Activated naive CD8-positive, alpha-beta T cell (primary cell): ENCODE measurements at regions not wholly inside any gene's neighbourhood (a gene's known extent, or its start where the extent isn't known, plus 50 kb on each side); places are given as distances from the start of the nearest gene placed in this dataset.

ENCODE experiments used
- H3K27ac Mint-ChIP-seq: one replicate; pipeline ENCODE4 v1.8.0; 2021; ENCODE audit warnings: mixed read lengths
- H3K27me3 Mint-ChIP-seq: one replicate; pipeline ENCODE4 v1.8.0; 2021; ENCODE audit warnings: mixed read lengths
- H3K36me3 Mint-ChIP-seq: one replicate; pipeline ENCODE4 v1.8.0; 2021; ENCODE audit warnings: mixed read lengths
- H3K4me1 Mint-ChIP-seq: one replicate; pipeline ENCODE4 v1.8.0; 2021; ENCODE audit warnings: low read depth, mixed read lengths
- H3K4me3 Mint-ChIP-seq: one replicate; pipeline ENCODE4 v1.8.0; 2021; ENCODE audit warnings: mild to moderate bottlenecking, mixed read lengths
- H3K9me3 Mint-ChIP-seq: one replicate; pipeline ENCODE4 v1.8.0; 2021; ENCODE audit warnings: low read depth, mixed read lengths

DNA sequence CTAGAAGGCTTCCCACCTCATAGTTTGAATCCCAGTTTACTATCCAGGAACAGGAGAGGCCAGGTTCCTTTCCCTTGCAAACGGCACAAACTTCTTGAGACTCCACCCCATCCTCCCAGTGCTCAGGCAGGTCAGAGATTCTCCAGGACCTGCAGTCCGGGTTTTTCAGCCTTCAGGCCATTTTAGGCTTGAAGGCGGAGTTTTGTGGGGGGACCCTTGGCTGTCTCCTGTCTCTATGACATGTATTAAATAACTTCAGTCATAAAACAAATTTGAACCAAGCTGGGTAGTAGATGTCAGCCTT is 230.1 kb downstream of the NFATC2 start:
- Mint-ChIP-seq H3K4me3 (no peak overlapping the region), H3K9me3 (no peaks in the 10 kb centered on the region), H3K27ac (no peak overlapping the region), H3K27me3 (peaks cover 9% of the 10 kb centered on the region), H3K36me3 (no peaks in the 10 kb centered on the region), H3K4me1 (no peaks in the 10 kb centered on the region)

DNA sequence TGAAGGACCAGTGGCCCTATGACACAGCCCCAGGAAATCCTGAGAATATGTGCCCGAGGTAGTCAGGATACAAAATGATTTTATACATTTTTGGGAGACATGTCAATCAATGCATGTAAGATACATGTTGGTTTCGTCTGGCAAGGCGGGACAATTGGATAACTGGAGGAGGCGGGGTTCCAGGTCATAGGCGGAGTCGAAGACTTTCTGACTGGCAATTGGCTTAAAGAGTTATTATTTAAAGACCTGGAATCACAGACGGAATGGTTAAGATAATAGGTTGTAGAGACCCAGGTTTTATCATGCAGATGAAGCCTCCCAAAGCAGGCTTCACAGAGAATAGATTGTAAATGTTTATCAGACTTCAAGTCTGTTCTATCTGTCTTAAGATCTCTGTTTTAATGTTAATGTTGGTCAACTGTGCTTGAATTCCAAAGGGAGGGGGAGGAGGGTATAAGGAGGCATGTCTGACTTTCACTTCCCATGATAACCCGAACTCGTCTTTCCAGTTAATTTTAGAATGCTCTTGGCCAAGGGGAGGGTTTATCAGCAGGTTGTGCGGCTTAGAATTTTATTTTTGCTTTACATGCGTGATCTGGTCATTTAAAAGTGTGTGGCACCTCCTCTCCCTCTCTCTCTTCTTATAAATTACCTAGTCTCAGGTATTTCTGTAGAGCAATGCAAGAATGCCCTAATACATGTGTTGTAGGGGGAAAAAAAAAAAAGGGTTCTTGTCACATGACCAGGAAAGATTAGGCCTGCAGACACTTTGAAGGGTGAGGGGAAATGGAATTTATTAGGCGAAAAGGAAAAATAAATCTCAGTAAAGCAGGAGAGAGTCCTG is 230.7 kb downstream of the NFATC2 start:
- H3K9me3 Mint-ChIP-seq = no peaks in the 10 kb centered on the region
- no peak overlapping the region for H3K27ac Mint-ChIP-seq
- no peak overlapping the region for H3K4me3 Mint-ChIP-seq
- H3K27me3 Mint-ChIP-seq = peaks cover 9% of the 10 kb centered on the region
- H3K36me3 Mint-ChIP-seq = no peaks in the 10 kb centered on the region
- peaks cover 1% of the 10 kb centered on the region for H3K4me1 Mint-ChIP-seq

- H3K4me1 Mint-ChIP-seq = peaks cover 2% of the 10 kb centered on the region
- no peaks in the 10 kb centered on the region for H3K9me3 Mint-ChIP-seq
- H3K27me3 Mint-ChIP-seq = peaks cover 9% of the 10 kb centered on the region
- no peak overlapping the region for H3K4me3 Mint-ChIP-seq
- no peaks in the 10 kb centered on the region for H3K36me3 Mint-ChIP-seq
- H3K27ac Mint-ChIP-seq = no peak overlapping the region
Measured at GRCh38 chr20:51310216-51310615, 232.3 kb downstream of the NFATC2 start.

DNA sequence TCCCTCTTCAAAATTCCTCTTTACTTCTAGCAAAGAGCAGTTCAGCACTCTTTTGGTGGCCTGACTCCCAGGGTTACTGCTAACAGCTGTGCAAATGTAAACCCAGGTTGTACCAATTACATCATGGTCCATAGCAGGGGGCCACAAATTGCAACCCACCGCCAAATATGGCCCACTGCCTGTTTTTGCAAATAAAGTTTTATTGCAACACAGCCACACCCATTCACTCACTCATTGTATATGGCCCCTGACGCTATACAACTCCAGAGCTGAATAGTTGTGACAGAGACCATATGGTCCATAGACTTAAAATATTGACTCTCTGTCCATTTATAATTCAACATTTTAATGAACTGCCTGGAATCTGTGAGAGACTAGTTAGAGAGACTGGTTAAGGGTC is 233.4 kb downstream of the NFATC2 start:
- Mint-ChIP-seq H3K9me3 (no peaks in the 10 kb centered on the region), H3K4me3 (no peak overlapping the region), H3K36me3 (no peaks in the 10 kb centered on the region), H3K27me3 (peaks cover 9% of the 10 kb centered on the region), H3K27ac (no peak overlapping the region), H3K4me1 (peaks cover 2% of the 10 kb centered on the region)

DNA sequence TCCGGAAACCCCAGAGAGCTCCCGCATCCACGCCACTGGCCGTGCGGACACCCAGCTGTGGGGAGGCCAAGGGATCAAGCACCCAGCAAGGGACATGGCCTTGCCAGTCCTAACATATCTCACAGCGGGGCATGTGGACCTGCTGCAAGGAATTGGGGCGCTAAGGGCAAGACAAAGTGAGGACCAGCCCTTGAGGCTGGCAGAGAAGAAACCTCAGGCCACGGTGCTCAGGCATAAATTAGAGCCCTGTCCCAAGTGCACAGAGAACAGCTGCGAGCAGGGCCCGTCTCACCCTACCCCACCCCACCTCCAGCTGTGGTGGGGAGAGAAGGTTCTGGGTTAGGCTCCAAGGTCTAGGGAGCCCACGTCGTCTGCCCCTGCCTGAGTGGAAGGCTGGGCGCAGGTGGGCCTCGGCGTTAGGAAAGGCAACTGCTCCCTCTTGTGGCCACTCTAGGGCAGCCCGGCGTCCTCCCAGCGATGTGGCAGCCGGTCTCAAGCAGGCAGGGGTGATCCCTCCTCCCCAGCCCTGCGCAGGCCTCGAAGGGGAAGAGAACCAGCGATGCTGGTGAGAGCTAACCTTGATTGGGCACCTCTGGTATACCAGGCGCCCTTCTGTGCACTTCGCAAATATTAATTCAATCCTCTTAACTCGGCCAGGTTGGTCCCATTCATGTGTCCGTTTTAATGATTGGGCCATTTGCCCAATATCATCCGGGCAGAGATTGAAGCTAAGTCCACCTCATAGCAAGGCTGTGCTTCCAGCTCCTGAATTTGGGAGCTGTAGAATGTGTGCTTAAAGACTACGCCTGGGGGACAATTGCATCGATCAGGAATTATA is 235.8 kb downstream of the NFATC2 start:
- H3K36me3 Mint-ChIP-seq = no peaks in the 10 kb centered on the region
- peaks cover 9% of the 10 kb centered on the region for H3K27me3 Mint-ChIP-seq

GRCh38 chr20:51306081-51306480 is 236.4 kb downstream of the NFATC2 start:
- no peaks in the 10 kb centered on the region for H3K36me3 Mint-ChIP-seq

More for the DNA sequence above, 235.8 kb downstream of the NFATC2 start:
- Mint-ChIP-seq H3K4me1 (peaks cover 2% of the 10 kb centered on the region), H3K27ac (no peak overlapping the region), H3K9me3 (no peaks in the 10 kb centered on the region), H3K4me3 (no peak overlapping the region)

DNA sequence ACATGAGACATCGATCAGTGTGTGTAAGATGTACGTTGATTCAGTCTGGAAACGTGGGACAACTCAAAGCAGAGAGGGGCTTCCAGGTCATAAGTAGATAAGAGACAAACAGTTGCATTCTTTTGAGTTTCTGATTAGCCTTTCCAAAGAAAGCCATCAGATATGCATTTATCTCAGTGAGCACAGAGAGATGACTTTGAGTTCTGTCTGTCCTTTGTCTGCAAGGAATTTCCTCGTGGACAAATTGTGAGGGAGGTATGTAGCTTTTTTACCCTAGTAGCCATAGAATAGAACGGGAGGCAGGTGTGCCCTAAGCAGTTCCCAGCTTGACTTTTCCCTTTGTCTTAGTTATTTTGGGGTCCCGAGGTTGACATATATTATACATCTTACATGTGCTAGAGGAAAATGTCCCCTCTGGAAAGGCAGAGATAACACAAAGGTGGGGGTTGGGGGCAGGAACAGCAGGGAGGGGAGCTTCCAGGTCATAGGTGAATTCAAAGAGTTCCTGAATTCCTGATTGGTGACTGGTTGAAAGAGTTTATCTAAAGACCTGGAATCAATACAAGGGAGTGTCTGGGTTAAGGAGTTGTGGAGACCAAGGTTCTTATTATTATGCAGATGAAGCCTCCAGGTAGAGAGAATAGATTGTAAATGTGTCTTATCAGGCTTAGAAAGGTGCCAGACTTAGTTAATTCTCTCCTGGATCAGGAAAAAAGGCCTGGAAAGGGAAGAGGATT is 237.0 kb downstream of the NFATC2 start:
- Mint-ChIP-seq H3K27me3 (peaks cover 5% of the 10 kb centered on the region), H3K36me3 (no peaks in the 10 kb centered on the region), H3K4me1 (peaks cover 2% of the 10 kb centered on the region), H3K4me3 (no peak overlapping the region), H3K9me3 (no peaks in the 10 kb centered on the region), H3K27ac (no peak overlapping the region)

More at GRCh38 chr20:51306081-51306480, 236.4 kb downstream of the NFATC2 start:
- Mint-ChIP-seq H3K27ac (no peak overlapping the region), H3K27me3 (peaks cover 6% of the 10 kb centered on the region), H3K4me3 (no peak overlapping the region), H3K9me3 (no peaks in the 10 kb centered on the region), H3K4me1 (peaks cover 2% of the 10 kb centered on the region)

- Mint-ChIP-seq H3K36me3 (no peaks in the 10 kb centered on the region), H3K27ac (no peak overlapping the region), H3K27me3 (peaks cover 3% of the 10 kb centered on the region), H3K4me3 (no peak overlapping the region), H3K9me3 (no peaks in the 10 kb centered on the region), H3K4me1 (peaks cover 2% of the 10 kb centered on the region)
Measured at GRCh38 chr20:51303731-51304670, 238.5 kb downstream of the NFATC2 start.

GRCh38 chr20:51301026-51301425 is 241.5 kb downstream of the NFATC2 start:
- Mint-ChIP-seq H3K4me1 (no peaks in the 10 kb centered on the region), H3K27ac (no peak overlapping the region), H3K9me3 (no peaks in the 10 kb centered on the region), H3K36me3 (no peaks in the 10 kb centered on the region), H3K4me3 (no peak overlapping the region), H3K27me3 (peaks cover 2% of the 10 kb centered on the region)

- H3K27ac Mint-ChIP-seq = no peak overlapping the region
- peaks cover 1% of the 10 kb centered on the region for H3K27me3 Mint-ChIP-seq
- no peak overlapping the region for H3K4me3 Mint-ChIP-seq
- no peaks in the 10 kb centered on the region for H3K36me3 Mint-ChIP-seq
- no peaks in the 10 kb centered on the region for H3K9me3 Mint-ChIP-seq
- H3K4me1 Mint-ChIP-seq = no peaks in the 10 kb centered on the region
Measured at GRCh38 chr20:51300104-51300503, 242.4 kb downstream of the NFATC2 start.

DNA sequence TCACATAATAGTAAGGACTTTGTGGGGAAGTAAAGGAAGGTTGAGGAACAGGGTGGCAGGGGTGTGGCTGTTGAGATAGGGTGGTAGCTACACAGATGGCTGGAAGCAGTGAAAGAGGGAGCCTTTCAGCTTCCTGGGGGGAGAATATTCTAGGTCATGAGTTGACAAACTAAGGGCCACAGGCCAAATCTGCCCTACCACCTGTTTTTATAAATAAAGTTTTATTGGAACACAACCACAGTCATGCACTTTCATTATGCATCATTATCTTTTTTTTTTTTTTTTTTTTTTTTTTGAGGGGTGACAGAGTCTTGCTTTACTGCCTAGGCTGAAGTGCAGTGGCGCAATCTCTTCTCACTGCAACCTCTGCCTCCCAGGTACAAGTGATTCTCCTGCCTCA is 243.1 kb downstream of the NFATC2 start:
- H3K9me3 Mint-ChIP-seq = no peaks in the 10 kb centered on the region

GRCh38 chr20:51298141-51298749 is 244.3 kb downstream of the NFATC2 start:
- no peaks in the 10 kb centered on the region for H3K36me3 Mint-ChIP-seq
- no peak overlapping the region for H3K27ac Mint-ChIP-seq
- H3K27me3 Mint-ChIP-seq = no peaks in the 10 kb centered on the region
- no peaks in the 10 kb centered on the region for H3K4me1 Mint-ChIP-seq
- H3K9me3 Mint-ChIP-seq = no peaks in the 10 kb centered on the region
- no peak overlapping the region for H3K4me3 Mint-ChIP-seq

More for the DNA sequence above, 243.1 kb downstream of the NFATC2 start:
- no peak overlapping the region for H3K27ac Mint-ChIP-seq
- H3K4me1 Mint-ChIP-seq = no peaks in the 10 kb centered on the region
- no peaks in the 10 kb centered on the region for H3K27me3 Mint-ChIP-seq
- no peaks in the 10 kb centered on the region for H3K36me3 Mint-ChIP-seq
- no peak overlapping the region for H3K4me3 Mint-ChIP-seq

DNA sequence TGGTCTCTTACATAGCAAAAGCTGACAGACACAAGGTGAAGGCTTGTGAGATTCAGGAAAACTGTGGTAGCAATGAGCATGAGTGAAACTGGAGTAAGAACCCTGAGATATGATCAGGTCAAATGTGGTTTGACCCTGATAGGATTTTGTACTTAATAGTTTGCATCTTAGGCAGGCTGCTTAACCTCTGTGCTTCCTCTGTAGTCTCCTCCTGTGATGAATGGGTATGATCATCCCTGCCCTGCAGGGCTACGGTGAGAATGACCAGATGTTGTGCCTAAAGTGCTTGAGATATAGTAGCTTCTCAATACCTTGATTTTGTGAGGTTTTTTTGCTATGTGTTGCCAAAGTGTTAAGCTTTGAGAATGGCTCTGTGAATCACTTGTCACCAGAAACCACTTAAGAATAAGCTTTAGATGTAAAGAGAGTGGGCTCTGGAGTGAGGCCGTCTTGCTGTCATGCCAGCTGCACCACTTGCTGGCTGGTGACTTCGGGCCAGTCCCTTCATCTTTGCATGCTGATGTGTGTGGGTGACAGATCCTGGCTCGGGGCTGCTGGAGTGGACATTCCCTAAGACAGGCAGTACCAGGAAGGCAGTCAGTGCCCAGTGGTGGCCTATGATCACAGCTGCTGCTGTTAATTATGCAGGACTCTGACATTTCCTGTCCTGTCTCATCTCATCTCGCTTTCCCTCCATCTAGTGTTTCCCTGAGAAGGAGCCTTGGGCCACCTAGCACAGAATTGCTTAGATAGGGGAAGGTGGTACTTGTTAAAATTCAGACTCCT is 254.7 kb downstream of the NFATC2 start:
- no peaks in the 10 kb centered on the region for H3K4me1 Mint-ChIP-seq
- H3K4me3 Mint-ChIP-seq = no peak overlapping the region
- no peaks in the 10 kb centered on the region for H3K9me3 Mint-ChIP-seq
- no peak overlapping the region for H3K27ac Mint-ChIP-seq
- no peaks in the 10 kb centered on the region for H3K36me3 Mint-ChIP-seq
- H3K27me3 Mint-ChIP-seq = no peaks in the 10 kb centered on the region
